Pancreas (tissue), 10 donors: ENCODE measurements at regions not wholly inside any gene's neighbourhood (a gene's known extent, or its start where the extent isn't known, plus 50 kb on each side); places are given as distances from the start of the nearest gene placed in this dataset.

ENCODE experiments used
- ATAC-seq, 4 donors: fragments of 200-7000 bp; cut with Tn5 transposase; one replicate each; pipeline versions ENCODE4 v1.8.0 to v1.9.1; 2020; ENCODE audit warnings: mild to moderate bottlenecking in 4 of 4, moderate library complexity in 4 of 4
- DNase-seq, 6 donors: peaks; one replicate each; pipeline ENCODE4 v3.0.0-alpha.2; 2020
- FAIRE-seq: peaks from 2 replicates; lab custom pipeline; 2012; peaks lifted over from hg19 to GRCh38; lab: Jason Lieb, UNC
- H3K27ac ChIP-seq, 4 donors: fragments of 200-600 bp; sonication (generic); 1 replicate in 3 of 4; 2 replicates in 1 of 4; pipeline versions ENCODE4 v1.5.0 to v1.8.0; 2020
- H3K27me3 ChIP-seq, 4 donors: fragments of 200-600 bp; one replicate each; pipeline ENCODE4 v1.8.0; 2021
- H3K36me3 ChIP-seq, 3 donors: fragments of 200-600 bp; sonication (generic) in 1 of 3; one replicate each; pipeline versions ENCODE4 v1.5.0 to v1.8.0; 2020 to 2021
- H3K4me1 ChIP-seq, 3 donors: fragments of 200-600 bp; one replicate each; pipeline ENCODE4 v1.8.0; 2021
- H3K4me3 ChIP-seq, 4 donors: fragments of 200-600 bp; sonication (generic) in 2 of 4; one replicate each; pipeline versions ENCODE4 v1.5.0 to v1.8.0; 2020 to 2021
- H3K9me3 ChIP-seq, 4 donors: fragments of 200-600 bp; one replicate each; pipeline ENCODE4 v1.8.0; 2021
- CTCF ChIP-seq, 4 donors: fragments of 200-600 bp; sonication (generic) in 3 of 4; IDR thresholded peaks; one replicate each; pipeline versions ENCODE4 v1.5.0 to v1.8.0; 2021; ENCODE audit warnings: antibody characterized with exemption in 4 of 4
- WGBS, 2 donors: extraction: QIAGEN DNeasy Blood & Tissue Kit; methylation state at CpG; one replicate each; pipeline ENCODE4 v1.1.7; 2013; 5-methylcytosine and 5-hydroxymethylcytosine counted together
- intact Hi-C, 3 donors: fragments of 100-400 bp; cut with DNase I; formaldehyde crosslinking; loops; one replicate each; pipeline versions ENCODE4 v1.11.1 to v1.14.2; 2022
- donor health status: healthy with polysubstance abuse.
- donor health status: DM: no; HTN: no; CAD: no; lungs with moderate emphysema.
- donor health status: DM: no; HTN: no; CAD: no.
- donor health status: control.
- donor health status: control.
- donor health status: Bipolar disorder and iron deficiency.
- donor health status: DM: yes; HTN: yes; CAD: no.
- donor health status: DM: no; HTN: no; CAD: no.
- donor health status: DM: no; HTN: no; CAD: no.
- donor health status: DM: yes; HTN: yes; CAD: no.

GRCh38 chr6:50655848-50656453, 57.4 kb upstream of the TFAP2D start:
- FAIRE-seq (no peak), DNase-seq (no peak), ATAC-seq (peak in 1 of 4 donors; percentile 52)
- Histone ChIP-seq H3K4me3 (no peak overlapping the region), H3K27ac (no peak overlapping the region), H3K9me3 (no peaks in the 10 kb centered on the region), H3K4me1 (no peaks in the 10 kb centered on the region), H3K36me3 (no peaks in the 10 kb centered on the region), H3K27me3 (no peaks in the 10 kb centered on the region)
- intact Hi-C loops: no loop called here
- peak in 3 of 4 donors; percentile 42 to 52 (median 46) for TF ChIP-seq CTCF (IDR thresholded peaks at IDR 0.05)
- WGBS, 2 donors: 22 to 28% methylated on average over 4 of the region's 4 CpGs

- no peaks in the 10 kb centered on the region for H3K4me1 ChIP-seq
- ATAC-seq: peak in 2 of 4 donors; percentile 30 to 64
- H3K9me3 ChIP-seq: no peaks in the 10 kb centered on the region
- TF ChIP-seq CTCF (IDR thresholded peaks at IDR 0.05): no peak
- no peak overlapping the region for H3K27ac ChIP-seq
- no peak for FAIRE-seq
- intact Hi-C loops: no loop called here
- H3K36me3 ChIP-seq: no peaks in the 10 kb centered on the region
- 80 to 81% methylated on average over 1 of the region's 1 CpG for WGBS, 2 donors
- H3K27me3 ChIP-seq: no peaks in the 10 kb centered on the region
- no peak for DNase-seq
- H3K4me3 ChIP-seq: no peak overlapping the region
Observed at GRCh38 chr6:50657513-50657912, 55.8 kb upstream of the TFAP2D start.

- ATAC-seq: no peak
- H3K4me1 ChIP-seq: no peaks in the 10 kb centered on the region
- no peak for DNase-seq
- H3K4me3 ChIP-seq: no peak overlapping the region
- no peak overlapping the region for H3K27ac ChIP-seq
- no peaks in the 10 kb centered on the region for H3K9me3 ChIP-seq
- no peak for TF ChIP-seq CTCF (IDR thresholded peaks at IDR 0.05)
- intact Hi-C loops: no loop called here
- FAIRE-seq: no peak
- H3K27me3 ChIP-seq: no peaks in the 10 kb centered on the region
- H3K36me3 ChIP-seq: no peaks in the 10 kb centered on the region
- 28 to 30% methylated on average over 2 of the region's 2 CpGs for WGBS, 2 donors
Observed at GRCh38 chr6:50658561-50658960, 54.8 kb upstream of the TFAP2D start.

GRCh38 chr6:50661636-50662035, 51.7 kb upstream of the TFAP2D start:
- Histone ChIP-seq H3K9me3 (no peaks in the 10 kb centered on the region), H3K36me3 (no peaks in the 10 kb centered on the region), H3K27ac (no peak overlapping the region), H3K27me3 (no peaks in the 10 kb centered on the region), H3K4me3 (no peak overlapping the region), H3K4me1 (no peaks in the 10 kb centered on the region)
- FAIRE-seq (no peak), ATAC-seq (no peak), DNase-seq (no peak)
- intact Hi-C loops: no loop called here
- 58 to 81% methylated on average over 1 of the region's 1 CpG for WGBS, 2 donors
- no peak for TF ChIP-seq CTCF (IDR thresholded peaks at IDR 0.05)
